Choroid plexus epithelial cell (primary cell): ENCODE measurements at regions not wholly inside any gene's neighbourhood (a gene's known extent, or its start where the extent isn't known, plus 50 kb on each side); places are given as distances from the start of the nearest gene placed in this dataset.

Source experiments
- DNase-seq: peaks from one replicate; pipeline ENCODE4 v3.0.0-alpha.2; 2010; ENCODE audit warnings: low read depth
- H3K4me3 ChIP-seq: 2 replicates; pipeline ENCODE4 v1.5.1; 2011; ENCODE audit warnings: low read depth, mild to moderate bottlenecking, control low read depth, low read length, moderate library complexity
- CTCF ChIP-seq: conservative IDR thresholded peaks from 2 replicates; pipeline ENCODE4 v1.5.1; 2011; ENCODE audit warnings: low read depth, mild to moderate bottlenecking, control low read depth, inconsistent platforms, low read length, moderate library complexity

GRCh38 chr2:14978845-14979244 lies 346.3 kb downstream of the LRATD1 start:
- TF ChIP-seq CTCF, result no peak
- H3K4me3 ChIP-seq, result no peak overlapping the region
- DNase-seq, result no peak

DNA sequence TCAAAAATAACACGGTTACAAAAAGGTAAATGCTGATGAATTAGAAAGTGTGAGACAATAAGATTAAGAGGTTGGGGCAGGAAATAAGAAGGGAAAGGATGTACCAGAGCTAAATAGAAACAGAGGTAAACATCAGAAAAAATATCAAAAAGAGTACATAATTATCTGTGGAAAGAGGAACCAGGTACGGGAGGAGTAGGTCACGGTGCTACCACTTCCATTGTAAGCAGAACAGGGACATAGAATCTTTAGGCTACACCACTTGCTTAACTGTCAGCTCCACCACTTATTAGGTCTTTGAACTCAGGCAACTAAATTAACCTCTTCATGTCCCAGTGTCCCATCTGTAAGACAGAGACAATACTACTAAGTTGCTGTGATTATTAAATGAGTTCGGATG lies 350.3 kb downstream of the LRATD1 start:
- no peak for TF ChIP-seq CTCF
- no peak overlapping the region for H3K4me3 ChIP-seq
- DNase-seq, result no peak

DNA sequence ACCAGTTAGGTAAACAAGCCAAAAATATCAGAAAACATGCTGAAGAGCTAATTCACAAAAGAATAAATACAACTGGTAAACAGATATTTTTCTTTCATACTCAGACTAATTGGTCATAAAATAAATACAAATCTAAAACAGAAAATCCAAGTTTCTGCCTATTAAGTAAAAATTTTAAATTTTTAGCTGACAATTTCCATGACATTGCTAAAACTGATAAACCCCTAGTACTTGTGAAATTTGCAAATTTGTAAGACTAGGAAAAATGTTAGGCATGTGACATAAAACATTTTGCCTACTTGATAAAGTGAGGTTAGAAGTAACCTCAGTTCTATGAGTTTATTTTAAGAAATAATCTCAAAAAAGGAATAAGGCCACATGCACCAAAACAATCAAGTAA lies 356.1 kb downstream of the LRATD1 start:
- no peak for TF ChIP-seq CTCF
- DNase-seq, result no peak

DNA sequence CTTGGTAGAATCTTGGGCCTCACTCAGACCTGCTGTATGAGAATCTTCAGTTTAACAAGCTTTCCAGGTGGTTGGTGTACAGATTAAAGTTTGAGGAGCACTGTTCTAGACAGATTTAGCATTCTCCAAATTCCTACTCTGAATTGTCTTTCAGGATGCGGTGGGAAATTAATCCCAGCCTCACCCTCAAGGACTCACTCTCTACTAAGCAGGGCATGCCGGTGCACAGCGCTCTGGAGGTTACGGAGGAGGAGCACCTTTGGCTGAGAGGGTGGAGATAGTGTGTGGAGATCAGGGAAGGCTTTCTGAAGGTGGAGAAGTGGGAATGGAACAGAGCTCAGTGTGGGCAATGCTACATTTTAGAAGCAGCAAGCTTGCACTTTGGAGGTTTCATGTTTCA lies 359.2 kb downstream of the LRATD1 start:
- no peak for DNase-seq
- TF ChIP-seq CTCF, result no peak

More for the DNA sequence above, 356.1 kb downstream of the LRATD1 start:
- H3K4me3 ChIP-seq, result no peak overlapping the region

GRCh38 chr2:14994721-14995120 lies 362.2 kb downstream of the LRATD1 start:
- no peak for DNase-seq
- TF ChIP-seq CTCF, result no peak

More for the DNA sequence above, 359.2 kb downstream of the LRATD1 start:
- no peak overlapping the region for H3K4me3 ChIP-seq

DNA sequence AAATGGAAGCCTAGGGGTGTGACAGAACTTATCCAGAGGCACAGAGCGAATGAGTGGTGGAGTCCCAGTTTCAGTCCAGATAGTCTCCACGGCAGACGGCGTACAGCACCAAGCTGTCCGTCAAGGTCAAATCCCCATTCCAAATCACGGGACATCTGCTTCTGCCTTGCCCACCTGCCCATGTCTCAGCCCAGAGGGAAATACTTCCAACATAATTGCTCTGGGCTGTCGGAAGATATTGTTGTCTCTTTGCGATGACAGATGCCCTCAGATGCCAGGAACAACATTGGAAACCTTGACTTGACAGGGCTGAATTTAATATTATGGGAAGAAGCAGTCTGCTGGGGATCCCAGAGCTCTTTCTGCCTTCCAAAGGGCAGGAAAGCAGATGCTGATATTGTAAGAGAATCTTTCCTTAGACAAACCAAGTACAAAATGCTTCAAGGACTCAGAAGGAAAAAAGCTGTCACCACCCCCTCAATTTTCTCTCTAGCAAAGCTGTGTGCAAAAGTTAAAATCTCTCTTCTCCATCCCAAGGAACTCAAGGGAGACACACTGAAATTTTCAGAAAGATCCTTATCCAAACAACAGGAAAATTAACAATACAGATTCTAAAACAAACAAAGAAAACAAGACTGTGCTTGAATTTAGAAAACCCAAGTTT lies 364.0 kb downstream of the LRATD1 start:
- no peak for TF ChIP-seq CTCF
- no peak for DNase-seq

More at GRCh38 chr2:14994721-14995120, 362.2 kb downstream of the LRATD1 start:
- no peak overlapping the region for H3K4me3 ChIP-seq

DNA sequence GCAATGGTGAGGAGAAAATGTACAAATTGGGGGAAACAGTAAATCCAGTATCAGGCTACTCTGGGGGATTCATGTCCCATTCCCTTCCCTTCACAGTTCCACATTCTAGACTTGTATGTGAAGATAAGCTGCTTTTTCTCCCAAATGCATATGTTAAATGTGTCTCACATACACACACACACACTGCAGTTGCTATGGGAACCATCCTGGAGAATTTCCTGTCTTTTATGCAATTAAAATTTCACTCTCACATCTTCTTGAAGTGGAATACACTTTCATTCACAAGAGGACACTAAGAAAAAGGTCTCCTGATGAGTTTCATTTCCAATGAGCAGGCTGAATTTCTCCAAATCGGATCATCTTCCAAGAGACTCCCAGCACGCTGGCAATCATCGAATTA lies 366.0 kb downstream of the LRATD1 start:
- H3K4me3 ChIP-seq, result no peak overlapping the region
- TF ChIP-seq CTCF, result no peak
- no peak for DNase-seq

More for the DNA sequence above, 364.0 kb downstream of the LRATD1 start:
- no peak overlapping the region for H3K4me3 ChIP-seq
